A673 (cell line): ENCODE measurements at regions not wholly inside any gene's neighbourhood (a gene's known extent, or its start where the extent isn't known, plus 50 kb on each side); places are given as distances from the start of the nearest gene placed in this dataset.

Experiments
- BruUV-seq: library from RNA; stranded (reverse); fragments of 400-500 nt; replicated peaks from 2 replicates; lab custom pipeline; 2021; lab: Mats Ljungman, UMichigan
- CTCF ChIA-PET: fragments of 300-600 bp; sonication (Branson Sonifier 250); formaldehyde crosslinking; loops from one replicate; lab custom pipeline; 2022; ENCODE audit warnings: antibody characterized with exemption; lab: Charles Lee
- POLR2A ChIA-PET: fragments of 300-600 bp; sonication (Branson Sonifier 250); formaldehyde crosslinking; loops from one replicate; lab custom pipeline; 2022; ENCODE audit warnings: antibody characterized with exemption; ENCODE audit not compliant: low non-redundant PET; lab: Charles Lee
- DNase-seq: peaks from one replicate; pipeline ENCODE4 v3.0.0-alpha.2; 2015; ENCODE audit warnings: low spot score
- H3K27ac ChIP-seq: fragments of 200-600 bp; sonication (generic); 2 replicates; pipeline ENCODE4 v1.5.1; 2016; ENCODE audit warnings: mixed run types, low read depth, mild to moderate bottlenecking, mixed read lengths, antibody characterized with exemption, low read length; ENCODE audit not compliant: poor library complexity, severe bottlenecking
- H3K27me3 ChIP-seq: fragments of 200-600 bp; sonication (generic); replicated peaks from 2 replicates; pipeline ENCODE4 v1.6.1; 2017; ENCODE audit warnings: mixed run types, low read depth, mild to moderate bottlenecking, mixed read lengths, antibody characterized with exemption, low read length; ENCODE audit not compliant: insufficient read depth, poor library complexity
- H3K36me3 ChIP-seq: fragments of 200-600 bp; sonication (generic); 2 replicates; pipeline ENCODE4 v1.6.1; 2016; ENCODE audit warnings: mixed run types, mild to moderate bottlenecking, mixed read lengths, antibody characterized with exemption, low read length; ENCODE audit not compliant: insufficient read depth, poor library complexity, severe bottlenecking
- H3K4me1 ChIP-seq: fragments of 200-600 bp; sonication (generic); 2 replicates; pipeline ENCODE4 v1.6.1; 2017; ENCODE audit warnings: mixed run types, mild to moderate bottlenecking, mixed read lengths, antibody characterized with exemption, low read length; ENCODE audit not compliant: insufficient read depth, poor library complexity, severe bottlenecking
- H3K4me3 ChIP-seq: fragments of 200-600 bp; sonication (generic); 2 replicates; pipeline ENCODE4 v1.5.1; 2016; ENCODE audit warnings: low read depth, mixed run types, mild to moderate bottlenecking, mixed read lengths, low read length; ENCODE audit not compliant: poor library complexity, severe bottlenecking
- H3K9me3 ChIP-seq: fragments of 200-600 bp; sonication (generic); 2 replicates; pipeline ENCODE4 v1.6.1; 2016; ENCODE audit warnings: mixed run types, low read depth, mild to moderate bottlenecking, mixed read lengths, antibody characterized with exemption, low read length; ENCODE audit not compliant: poor library complexity, severe bottlenecking
- EZH2 ChIP-seq: fragments of 200-600 bp; sonication (generic); IDR thresholded peaks from 2 replicates; pipeline ENCODE4 v1.6.1; 2017; ENCODE audit warnings: borderline replicate concordance, low read depth, mild to moderate bottlenecking, mixed read lengths, antibody characterized with exemption, low read length; ENCODE audit not compliant: poor library complexity, severe bottlenecking
- intact Hi-C: fragments of 100-400 bp; cut with micrococcal nuclease; formaldehyde crosslinking; loops from one replicate; pipeline ENCODE4 v1.10.0; 2022; ENCODE audit not compliant: unreplicated experiment
- TF ChIP-seq, protein P1 (sequence below): fragments of 300-800, 200-600 bp; sonication (generic); conservative IDR thresholded peaks from 2 replicates; pipeline ENCODE4 v1.5.1; 2017; ENCODE audit warnings: low read depth, mild to moderate bottlenecking, antibody characterized with exemption, low read length, moderate library complexity, mixed read lengths

DNA sequence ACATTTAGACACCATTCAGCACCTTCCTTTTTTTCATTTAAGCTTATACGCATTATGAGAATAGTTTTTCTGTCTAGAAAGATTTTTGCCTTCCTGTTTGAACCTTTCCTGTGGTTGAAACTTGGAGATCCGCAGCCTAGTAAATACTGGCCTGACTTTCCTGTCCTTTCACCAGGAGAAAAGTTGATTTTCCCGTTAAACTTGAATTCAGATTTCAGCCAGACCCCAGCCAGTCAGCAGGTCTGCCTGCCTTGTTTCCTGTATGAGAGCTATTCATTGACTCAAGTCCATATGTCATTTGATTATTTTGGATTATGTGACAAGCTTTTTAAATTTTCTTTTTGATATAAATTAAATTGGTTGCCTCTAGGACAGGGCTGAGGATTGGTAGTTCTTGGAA is 71.5 kb downstream of the EVX1 start:
- CTCF ChIA-PET = no interaction called here
- no peaks in the 10 kb centered on the region for H3K4me1 ChIP-seq
- no TSS peak for BruUV-seq
- H3K9me3 ChIP-seq = no peaks in the 10 kb centered on the region
- H3K4me3 ChIP-seq = no peak overlapping the region
- intact Hi-C loops = no loop called here
- no peaks in the 10 kb centered on the region for H3K36me3 ChIP-seq
- TF ChIP-seq, protein P1, sequence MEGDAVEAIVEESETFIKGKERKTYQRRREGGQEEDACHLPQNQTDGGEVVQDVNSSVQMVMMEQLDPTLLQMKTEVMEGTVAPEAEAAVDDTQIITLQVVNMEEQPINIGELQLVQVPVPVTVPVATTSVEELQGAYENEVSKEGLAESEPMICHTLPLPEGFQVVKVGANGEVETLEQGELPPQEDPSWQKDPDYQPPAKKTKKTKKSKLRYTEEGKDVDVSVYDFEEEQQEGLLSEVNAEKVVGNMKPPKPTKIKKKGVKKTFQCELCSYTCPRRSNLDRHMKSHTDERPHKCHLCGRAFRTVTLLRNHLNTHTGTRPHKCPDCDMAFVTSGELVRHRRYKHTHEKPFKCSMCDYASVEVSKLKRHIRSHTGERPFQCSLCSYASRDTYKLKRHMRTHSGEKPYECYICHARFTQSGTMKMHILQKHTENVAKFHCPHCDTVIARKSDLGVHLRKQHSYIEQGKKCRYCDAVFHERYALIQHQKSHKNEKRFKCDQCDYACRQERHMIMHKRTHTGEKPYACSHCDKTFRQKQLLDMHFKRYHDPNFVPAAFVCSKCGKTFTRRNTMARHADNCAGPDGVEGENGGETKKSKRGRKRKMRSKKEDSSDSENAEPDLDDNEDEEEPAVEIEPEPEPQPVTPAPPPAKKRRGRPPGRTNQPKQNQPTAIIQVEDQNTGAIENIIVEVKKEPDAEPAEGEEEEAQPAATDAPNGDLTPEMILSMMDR = no peak
- no peak for TF ChIP-seq EZH2
- POLR2A ChIA-PET = no interaction called here
- H3K27ac ChIP-seq = no peak overlapping the region
- DNase-seq = no peak
- H3K27me3 ChIP-seq = peaks cover 40% of the 10 kb centered on the region

DNA sequence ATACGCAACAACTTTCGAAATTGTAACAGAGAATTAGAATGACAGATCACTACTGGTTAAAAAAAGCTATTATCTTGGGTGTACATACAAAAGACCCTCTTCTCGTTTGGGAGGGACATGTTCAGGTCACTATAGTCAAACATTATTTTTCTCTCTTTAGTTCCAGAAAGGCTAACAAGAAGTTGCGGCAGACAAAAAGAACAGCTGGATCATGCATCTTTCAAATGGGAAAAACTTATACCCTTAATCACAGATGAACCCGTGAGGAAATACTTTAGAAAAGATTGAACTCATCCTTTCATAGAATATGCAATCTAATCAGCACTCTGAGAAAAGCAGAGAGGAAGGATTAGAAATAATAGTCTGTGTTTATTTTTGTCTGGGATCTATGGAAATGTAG is 72.5 kb downstream of the EVX1 start:
- POLR2A ChIA-PET = no interaction called here
- no peak overlapping the region for H3K4me3 ChIP-seq
- intact Hi-C loops = no loop called here
- no peaks in the 10 kb centered on the region for H3K36me3 ChIP-seq
- no peak for TF ChIP-seq EZH2
- TF ChIP-seq, protein P1 = no peak
- H3K9me3 ChIP-seq = no peaks in the 10 kb centered on the region
- no peaks in the 10 kb centered on the region for H3K4me1 ChIP-seq
- BruUV-seq = no TSS peak
- no peak overlapping the region for H3K27ac ChIP-seq
- H3K27me3 ChIP-seq = peaks cover 50% of the 10 kb centered on the region
- DNase-seq = no peak
- CTCF ChIA-PET = no interaction called here

DNA sequence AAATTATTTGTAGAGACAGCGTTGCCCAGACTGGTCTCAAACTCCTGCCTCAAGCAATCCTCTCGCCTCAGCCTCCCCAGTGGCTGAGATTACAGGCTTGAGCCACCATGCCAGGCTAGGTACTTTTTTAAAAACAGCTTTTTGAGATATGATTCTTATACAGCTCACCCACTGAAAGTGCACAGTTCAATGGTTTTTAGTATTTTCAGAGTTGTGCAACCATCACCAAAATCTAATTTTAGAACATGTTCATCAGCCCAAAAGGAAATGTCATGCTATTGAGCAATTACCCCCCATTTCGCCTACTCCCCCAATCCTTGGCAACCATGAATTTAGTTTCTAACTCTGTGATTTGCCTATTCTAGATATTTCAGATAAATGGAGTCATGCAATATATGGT is 73.7 kb downstream of the EVX1 start:
- Histone ChIP-seq H3K27me3 (peaks cover 50% of the 10 kb centered on the region), H3K9me3 (no peaks in the 10 kb centered on the region), H3K4me1 (no peaks in the 10 kb centered on the region), H3K27ac (no peak overlapping the region), H3K36me3 (no peaks in the 10 kb centered on the region), H3K4me3 (no peak overlapping the region)
- CTCF ChIA-PET = interaction anchor here (0.7 kb wide), 1 partner anchor 1101 kb away, joined by 4 read pairs; no protein-coding TSS in a partner anchor
- BruUV-seq = no TSS peak
- intact Hi-C loops = no loop called here
- POLR2A ChIA-PET = no interaction called here
- no peak for TF ChIP-seq EZH2
- TF ChIP-seq, protein P1 = no peak
- DNase-seq = no peak
